Naive B cell (primary cell): ENCODE measurements at regions not wholly inside any gene's neighbourhood (a gene's known extent, or its start where the extent isn't known, plus 50 kb on each side); places are given as distances from the start of the nearest gene placed in this dataset.
"Not testable (repeated sequence)": the region's sequence is repeated elsewhere in the genome, so short reads cannot be mapped to it uniquely, and the experiment has no call there.

Experiments used
- ATAC-seq, 2 donors: fragments of 150-1000 bp; cut with Tn5 transposase; 2 replicates each; pipeline ENCODE4 v1.10.0; 2021; ENCODE audit warnings: low read depth in 2 of 2, mild to moderate bottlenecking in 2 of 2, moderate library complexity in 2 of 2
- DNase-seq: peaks from one replicate; pipeline ENCODE4 v3.0.0; 2022
- H3K27ac Mint-ChIP-seq, 6 donors: one replicate each; pipeline ENCODE4 v1.8.0; 2020 to 2022; ENCODE audit warnings: mild to moderate bottlenecking in 6 of 6, mixed read lengths in 6 of 6, moderate library complexity in 5 of 6, inconsistent platforms in 2 of 6
- H3K27me3 Mint-ChIP-seq, 3 donors: one replicate each; pipeline ENCODE4 v1.8.0; 2021 to 2022; ENCODE audit warnings: mixed read lengths in 3 of 3, mild to moderate bottlenecking in 1 of 3
- H3K36me3 Mint-ChIP-seq, 2 donors: one replicate each; pipeline ENCODE4 v1.8.0; 2020 to 2022; ENCODE audit warnings: mixed read lengths in 2 of 2, inconsistent platforms in 1 of 2, mild to moderate bottlenecking in 1 of 2
- H3K4me1 Mint-ChIP-seq, 3 donors: one replicate each; pipeline ENCODE4 v1.8.0; 2020 to 2022; ENCODE audit warnings: mixed read lengths in 3 of 3, inconsistent platforms in 1 of 3, mild to moderate bottlenecking in 1 of 3, moderate library complexity in 1 of 3
- H3K4me3 Mint-ChIP-seq, 8 donors: one replicate each; pipeline ENCODE4 v1.8.0; 2020 to 2022; ENCODE audit warnings: mild to moderate bottlenecking in 8 of 8, mixed read lengths in 8 of 8, moderate library complexity in 8 of 8, inconsistent platforms in 2 of 8
- H3K9me3 Mint-ChIP-seq, 7 donors: one replicate each; pipeline ENCODE4 v1.8.0; 2020 to 2022; ENCODE audit warnings: mixed read lengths in 7 of 7, mild to moderate bottlenecking in 5 of 7, inconsistent platforms in 2 of 7, moderate library complexity in 1 of 7

- no peaks in the 10 kb centered on the region for H3K27me3 Mint-ChIP-seq
- DNase-seq (no peak), ATAC-seq (no peak)
- peaks cover 0 to 19% (median 4%) of the 10 kb centered on the region in 7 donors for H3K9me3 Mint-ChIP-seq
- no peak overlapping the region for H3K27ac Mint-ChIP-seq
- H3K4me3 Mint-ChIP-seq: no peak overlapping the region
- H3K4me1 Mint-ChIP-seq: no peaks in the 10 kb centered on the region
- no peaks in the 10 kb centered on the region for H3K36me3 Mint-ChIP-seq
Measured at GRCh38 chr4:100042711-100043110, 92.6 kb upstream of the H2AZ1 start.

GRCh38 chr4:100042235-100042634 is 92.2 kb upstream of the H2AZ1 start:
- Mint-ChIP-seq H3K36me3 (no peaks in the 10 kb centered on the region), H3K27me3 (no peaks in the 10 kb centered on the region), H3K27ac (no peak overlapping the region), H3K4me3 (no peak overlapping the region), H3K4me1 (no peaks in the 10 kb centered on the region), H3K9me3 (peaks cover 0 to 24% (median 6%) of the 10 kb centered on the region in 7 donors)
- ATAC-seq (no peak), DNase-seq (no peak)

- no peak for ATAC-seq
- H3K4me3 Mint-ChIP-seq: no peak overlapping the region
- DNase-seq: no peak
- peaks cover 0 to 29% (median 10%) of the 10 kb centered on the region in 7 donors for H3K9me3 Mint-ChIP-seq
- peaks cover 0 to 3% (median 0%) of the 10 kb centered on the region in 3 donors for H3K27me3 Mint-ChIP-seq
- no peaks in the 10 kb centered on the region for H3K4me1 Mint-ChIP-seq
- H3K27ac Mint-ChIP-seq: no peak overlapping the region
- H3K36me3 Mint-ChIP-seq: peaks cover 0 to 3% of the 10 kb centered on the region in 2 donors
Measured at GRCh38 chr4:100041646-100042045, 91.6 kb upstream of the H2AZ1 start.

- peaks cover 2 to 9% (median 6%) of the 10 kb centered on the region in 3 donors for H3K27me3 Mint-ChIP-seq
- H3K4me3 Mint-ChIP-seq: no peak overlapping the region
- no peaks in the 10 kb centered on the region for H3K4me1 Mint-ChIP-seq
- H3K9me3 Mint-ChIP-seq: peaks cover 0 to 47% (median 15%) of the 10 kb centered on the region in 7 donors
- ATAC-seq: no peak
- H3K27ac Mint-ChIP-seq: no peak overlapping the region
- peaks cover 0 to 6% of the 10 kb centered on the region in 2 donors for H3K36me3 Mint-ChIP-seq
- no peak for DNase-seq
Measured at GRCh38 chr4:100034023-100034664, 84.1 kb upstream of the H2AZ1 start.

GRCh38 chr4:100026066-100026465 is 76.0 kb upstream of the H2AZ1 start:
- ATAC-seq (no peak), DNase-seq (no peak)
- Mint-ChIP-seq H3K4me3 (no peak overlapping the region), H3K27me3 (peaks cover 17 to 32% (median 22%) of the 10 kb centered on the region in 3 donors), H3K27ac (no peak overlapping the region), H3K36me3 (peaks cover 0 to 7% of the 10 kb centered on the region in 2 donors), H3K9me3 (peaks cover 0 to 5% (median 0%) of the 10 kb centered on the region in 7 donors), H3K4me1 (no peaks in the 10 kb centered on the region)

- no peak for DNase-seq
- H3K4me1 Mint-ChIP-seq: no peaks in the 10 kb centered on the region
- peaks cover 23 to 38% (median 27%) of the 10 kb centered on the region in 3 donors for H3K27me3 Mint-ChIP-seq
- peaks cover 0 to 8% (median 0%) of the 10 kb centered on the region in 7 donors for H3K9me3 Mint-ChIP-seq
- H3K4me3 Mint-ChIP-seq: no peak overlapping the region
- peaks cover 0 to 7% of the 10 kb centered on the region in 2 donors for H3K36me3 Mint-ChIP-seq
- no peak for ATAC-seq
- no peak overlapping the region for H3K27ac Mint-ChIP-seq
Measured at GRCh38 chr4:100023800-100024199, 73.7 kb upstream of the H2AZ1 start.

GRCh38 chr4:100022792-100023222 is 72.7 kb upstream of the H2AZ1 start:
- Mint-ChIP-seq H3K4me1 (no peaks in the 10 kb centered on the region), H3K4me3 (no peak overlapping the region), H3K9me3 (peaks cover 0 to 8% (median 0%) of the 10 kb centered on the region in 7 donors), H3K27ac (no peak overlapping the region), H3K27me3 (peaks cover 23 to 32% (median 27%) of the 10 kb centered on the region in 3 donors), H3K36me3 (peaks cover 0 to 7% of the 10 kb centered on the region in 2 donors)
- ATAC-seq (no peak), DNase-seq (no peak)

- Mint-ChIP-seq H3K4me3 (no peak overlapping the region), H3K27ac (peak overlapping the region in 1 of 6 donors; percentile 62)
- no peak for ATAC-seq
Measured at GRCh38 chr4:100019821-100020220, 69.7 kb upstream of the H2AZ1 start.

GRCh38 chr4:100017637-100018310 is 67.7 kb upstream of the H2AZ1 start:
- peaks cover 0 to 7% of the 10 kb centered on the region in 2 donors for H3K36me3 Mint-ChIP-seq
- ATAC-seq (no peak), DNase-seq (no peak)
- peaks cover 15 to 21% (median 16%) of the 10 kb centered on the region in 3 donors for H3K27me3 Mint-ChIP-seq
- H3K27ac Mint-ChIP-seq: no peak overlapping the region
- H3K4me3 Mint-ChIP-seq: no peak overlapping the region
- no peaks in the 10 kb centered on the region for H3K4me1 Mint-ChIP-seq
- peaks cover 0 to 6% (median 0%) of the 10 kb centered on the region in 7 donors for H3K9me3 Mint-ChIP-seq

More at GRCh38 chr4:100019821-100020220, 69.7 kb upstream of the H2AZ1 start:
- peaks cover 0 to 8% (median 0%) of the 10 kb centered on the region in 7 donors for H3K9me3 Mint-ChIP-seq
- peaks cover 0 to 7% of the 10 kb centered on the region in 2 donors for H3K36me3 Mint-ChIP-seq
- H3K27me3 Mint-ChIP-seq: peaks cover 21 to 29% (median 25%) of the 10 kb centered on the region in 3 donors
- no peak for DNase-seq
- H3K4me1 Mint-ChIP-seq: no peaks in the 10 kb centered on the region

GRCh38 chr4:100016191-100016590 is 66.1 kb upstream of the H2AZ1 start:
- peaks cover 0 to 3% (median 0%) of the 10 kb centered on the region in 7 donors for H3K9me3 Mint-ChIP-seq
- H3K27ac Mint-ChIP-seq: no peak overlapping the region
- no peaks in the 10 kb centered on the region for H3K36me3 Mint-ChIP-seq

GRCh38 chr4:100014616-100015015 is 64.5 kb upstream of the H2AZ1 start:
- H3K27me3 Mint-ChIP-seq: peaks cover 2 to 8% (median 7%) of the 10 kb centered on the region in 3 donors
- H3K27ac Mint-ChIP-seq: no peak overlapping the region
- H3K4me1 Mint-ChIP-seq: no peaks in the 10 kb centered on the region
- peaks cover 0 to 1% (median 0%) of the 10 kb centered on the region in 7 donors for H3K9me3 Mint-ChIP-seq
- H3K4me3 Mint-ChIP-seq: no peak overlapping the region
- DNase-seq (no peak), ATAC-seq (no peak)
- no peaks in the 10 kb centered on the region for H3K36me3 Mint-ChIP-seq

More at GRCh38 chr4:100016191-100016590, 66.1 kb upstream of the H2AZ1 start:
- peaks cover 6 to 13% (median 10%) of the 10 kb centered on the region in 3 donors for H3K27me3 Mint-ChIP-seq
- no peak overlapping the region for H3K4me3 Mint-ChIP-seq
- no peak for ATAC-seq
- DNase-seq: no peak
- H3K4me1 Mint-ChIP-seq: no peaks in the 10 kb centered on the region

- Mint-ChIP-seq H3K27me3 (peaks cover 4 to 9% (median 6%) of the 10 kb centered on the region in 3 donors), H3K27ac (no peak overlapping the region), H3K36me3 (no peaks in the 10 kb centered on the region), H3K9me3 (peaks cover 0 to 4% (median 0%) of the 10 kb centered on the region in 7 donors), H3K4me3 (no peak overlapping the region), H3K4me1 (peaks cover 0 to 4% (median 0%) of the 10 kb centered on the region in 3 donors)
- no peak for ATAC-seq
- no peak for DNase-seq
Measured at GRCh38 chr4:100009490-100009889, 59.4 kb upstream of the H2AZ1 start.

GRCh38 chr4:100008048-100008447 is 58.0 kb upstream of the H2AZ1 start:
- Mint-ChIP-seq H3K36me3 (no peaks in the 10 kb centered on the region), H3K9me3 (peaks cover 0 to 4% (median 0%) of the 10 kb centered on the region in 7 donors), H3K4me1 (peaks cover 0 to 4% (median 0%) of the 10 kb centered on the region in 3 donors), H3K27me3 (peaks cover 4 to 9% (median 6%) of the 10 kb centered on the region in 3 donors), H3K4me3 (no peak overlapping the region), H3K27ac (peak overlapping the region in 1 of 6 donors; percentile 42)
- no peak for DNase-seq
- ATAC-seq: no peak

GRCh38 chr4:100006161-100006560 is 56.1 kb upstream of the H2AZ1 start:
- DNase-seq, H3K9me3 Mint-ChIP-seq, H3K27me3 Mint-ChIP-seq, ATAC-seq, H3K4me1 Mint-ChIP-seq, H3K27ac Mint-ChIP-seq, H3K36me3 Mint-ChIP-seq: not testable (repeated sequence)
- H3K4me3 Mint-ChIP-seq: peak overlapping the region in 1 of 8 donors; percentile 61
